Activated T-cell treated with anti-CD3 and anti-CD28 coated beads for 48 hours (primary cell): ENCODE measurements at regions not wholly inside any gene's neighbourhood (a gene's known extent, or its start where the extent isn't known, plus 50 kb on each side); places are given as distances from the start of the nearest gene placed in this dataset.

Source experiments
- DNase-seq: peaks from one replicate; pipeline ENCODE4 v3.0.0-alpha.2; 2020; ENCODE audit warnings: low read depth

GRCh38 chr9:91132576-91133073 is 229.1 kb downstream of the AUH start:
- DNase-seq: no peak

- DNase-seq: no peak
These were observed 227.1 kb downstream of the AUH start for GRCh38 chr9:91134608-91135007.

- no peak for DNase-seq
These were observed 224.3 kb downstream of the AUH start for GRCh38 chr9:91137391-91137790.

- no peak for DNase-seq
These were observed 223.0 kb downstream of the AUH start for GRCh38 chr9:91138760-91139159.

- no peak for DNase-seq
These were observed 220.2 kb downstream of the AUH start for GRCh38 chr9:91141407-91141965.

- DNase-seq: no peak
These were observed 218.6 kb downstream of the AUH start for GRCh38 chr9:91143162-91143561.

- DNase-seq: no peak
These were observed 218.1 kb downstream of the AUH start for GRCh38 chr9:91143642-91144041.

- no peak for DNase-seq
These were observed 216.9 kb downstream of the AUH start for GRCh38 chr9:91144769-91145168.

- no peak for DNase-seq
These were observed 216.2 kb downstream of the AUH start for GRCh38 chr9:91145496-91145895.

- no peak for DNase-seq
These were observed 215.2 kb downstream of the AUH start for GRCh38 chr9:91146391-91147019.

GRCh38 chr9:91147079-91147708 is 214.5 kb downstream of the AUH start:
- DNase-seq: no peak

- no peak for DNase-seq
These were observed 213.4 kb downstream of the AUH start for GRCh38 chr9:91148306-91148705.

GRCh38 chr9:91150273-91150997 is 211.3 kb downstream of the AUH start:
- no peak for DNase-seq

- DNase-seq: no peak
These were observed 210.6 kb downstream of the AUH start for GRCh38 chr9:91150998-91151717.

GRCh38 chr9:91151718-91152095 is 210.0 kb downstream of the AUH start:
- DNase-seq: no peak

GRCh38 chr9:91154686-91155085 is 207.0 kb downstream of the AUH start:
- no peak for DNase-seq

- no peak for DNase-seq
These were observed 206.5 kb downstream of the AUH start for GRCh38 chr9:91155181-91155580.

GRCh38 chr9:91155746-91156376 is 205.9 kb downstream of the AUH start:
- no peak for DNase-seq

- no peak for DNase-seq
These were observed 205.1 kb downstream of the AUH start for GRCh38 chr9:91156451-91157234.

- no peak for DNase-seq
These were observed 203.8 kb downstream of the AUH start for GRCh38 chr9:91157883-91158282.

- no peak for DNase-seq
These were observed 203.4 kb downstream of the AUH start for GRCh38 chr9:91158286-91158685.
